Lower leg skin (tissue), 3 donors: ENCODE measurements at regions not wholly inside any gene's neighbourhood (a gene's known extent, or its start where the extent isn't known, plus 50 kb on each side); places are given as distances from the start of the nearest gene placed in this dataset.

Source experiments
- POLR2A ChIP-seq, 2 donors: fragments of 450-650 bp; IDR thresholded peaks; one replicate each; pipeline ENCODE4 v1.6.1; 2016 to 2017; ENCODE audit warnings: antibody characterized with exemption in 2 of 2, mild to moderate bottlenecking in 1 of 2, moderate library complexity in 1 of 2
- TF ChIP-seq, protein P1 (sequence below), 3 donors: fragments of 450-650 bp; IDR thresholded peaks; one replicate each; pipeline ENCODE4 v1.5.1; 2016; ENCODE audit warnings: antibody characterized with exemption in 3 of 3, mild to moderate bottlenecking in 3 of 3, moderate library complexity in 2 of 3

DNA sequence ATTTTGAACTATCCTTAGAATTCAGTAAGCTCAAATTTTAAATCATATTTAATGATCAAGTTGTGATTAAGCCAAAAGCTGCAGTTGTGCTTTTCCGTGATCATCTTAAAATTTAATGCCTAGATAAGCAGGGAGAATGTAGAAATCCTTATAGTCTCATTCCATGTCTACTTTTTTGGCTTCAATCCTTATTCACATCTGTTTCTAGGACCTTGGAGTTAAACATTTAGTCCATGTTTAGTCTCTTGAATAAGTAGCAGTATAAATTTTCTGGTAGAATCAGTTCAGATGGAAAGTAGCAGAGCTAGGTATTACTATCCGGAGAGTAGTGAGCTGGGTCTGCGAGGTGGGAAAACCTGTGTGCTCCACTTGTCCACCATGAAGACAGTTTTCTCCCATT lies 59.3 kb upstream of the RIOK2 start:
- TF ChIP-seq, protein P1, sequence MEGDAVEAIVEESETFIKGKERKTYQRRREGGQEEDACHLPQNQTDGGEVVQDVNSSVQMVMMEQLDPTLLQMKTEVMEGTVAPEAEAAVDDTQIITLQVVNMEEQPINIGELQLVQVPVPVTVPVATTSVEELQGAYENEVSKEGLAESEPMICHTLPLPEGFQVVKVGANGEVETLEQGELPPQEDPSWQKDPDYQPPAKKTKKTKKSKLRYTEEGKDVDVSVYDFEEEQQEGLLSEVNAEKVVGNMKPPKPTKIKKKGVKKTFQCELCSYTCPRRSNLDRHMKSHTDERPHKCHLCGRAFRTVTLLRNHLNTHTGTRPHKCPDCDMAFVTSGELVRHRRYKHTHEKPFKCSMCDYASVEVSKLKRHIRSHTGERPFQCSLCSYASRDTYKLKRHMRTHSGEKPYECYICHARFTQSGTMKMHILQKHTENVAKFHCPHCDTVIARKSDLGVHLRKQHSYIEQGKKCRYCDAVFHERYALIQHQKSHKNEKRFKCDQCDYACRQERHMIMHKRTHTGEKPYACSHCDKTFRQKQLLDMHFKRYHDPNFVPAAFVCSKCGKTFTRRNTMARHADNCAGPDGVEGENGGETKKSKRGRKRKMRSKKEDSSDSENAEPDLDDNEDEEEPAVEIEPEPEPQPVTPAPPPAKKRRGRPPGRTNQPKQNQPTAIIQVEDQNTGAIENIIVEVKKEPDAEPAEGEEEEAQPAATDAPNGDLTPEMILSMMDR (IDR thresholded peaks at IDR 0.05): no peak
- no peak for TF ChIP-seq POLR2A (IDR thresholded peaks at IDR 0.05)
